CD4-positive, CD25-positive, alpha-beta regulatory T cell (primary cell): ENCODE measurements at regions not wholly inside any gene's neighbourhood (a gene's known extent, or its start where the extent isn't known, plus 50 kb on each side); places are given as distances from the start of the nearest gene placed in this dataset.

ENCODE experiments used
- ATAC-seq, 2 donors: fragments of 150-1000 bp; cut with Tn5 transposase; one replicate each; pipeline ENCODE4 v1.10.0; 2021; ENCODE audit warnings: low read depth in 2 of 2, moderate number of reproducible peaks in 2 of 2, moderate library complexity in 1 of 2
- DNase-seq, 3 donors: peaks; one replicate each; pipeline versions ENCODE4 v3.0.0 to v3.0.0-alpha.2; 2012 to 2022; ENCODE audit warnings: mixed read lengths in 1 of 3
- H3K27ac ChIP-seq: one replicate; pipeline ENCODE4 v1.7.0; 2013; ENCODE audit warnings: mild to moderate bottlenecking, low read length; ENCODE audit not compliant: insufficient read depth, poor library complexity, severe bottlenecking
- H3K27me3 ChIP-seq: one replicate; pipeline ENCODE4 v1.7.0; 2013; ENCODE audit warnings: low read length; ENCODE audit not compliant: control insufficient read depth, insufficient read depth
- H3K36me3 ChIP-seq: one replicate; pipeline ENCODE4 v1.7.0; 2013; ENCODE audit warnings: mild to moderate bottlenecking, low read length, moderate library complexity; ENCODE audit not compliant: control insufficient read depth, insufficient read depth
- H3K4me1 ChIP-seq: 2 replicates; pipeline ENCODE4 v1.7.0; 2013; ENCODE audit warnings: mild to moderate bottlenecking, low read length; ENCODE audit not compliant: insufficient read depth, control insufficient read depth, poor library complexity, severe bottlenecking
- H3K4me3 ChIP-seq: one replicate; pipeline ENCODE4 v1.7.0; 2013; ENCODE audit warnings: low read depth, mild to moderate bottlenecking, low read length, moderate library complexity
- H3K9me3 ChIP-seq, 2 experiments: 1 replicate in 1 of 2; 2 replicates in 1 of 2; pipeline ENCODE4 v1.7.0; 2013; ENCODE audit warnings: low read length in 2 of 2, mild to moderate bottlenecking in 1 of 2, moderate library complexity in 1 of 2; ENCODE audit not compliant: control insufficient read depth in 2 of 2
- H3K27ac Mint-ChIP-seq, 3 donors: one replicate each; pipeline ENCODE4 v1.8.0; 2020 to 2022; ENCODE audit warnings: mild to moderate bottlenecking in 3 of 3, mixed read lengths in 3 of 3, moderate library complexity in 2 of 3
- H3K27me3 Mint-ChIP-seq: one replicate; pipeline ENCODE4 v1.8.0; 2022; ENCODE audit warnings: mild to moderate bottlenecking, mixed read lengths
- H3K36me3 Mint-ChIP-seq: one replicate; pipeline ENCODE4 v1.8.0; 2020; ENCODE audit warnings: mixed read lengths
- H3K4me1 Mint-ChIP-seq, 4 donors: one replicate each; pipeline ENCODE4 v1.8.0; 2020 to 2022; ENCODE audit warnings: mixed read lengths in 4 of 4, mild to moderate bottlenecking in 1 of 4
- H3K4me3 Mint-ChIP-seq, 4 donors: one replicate each; pipeline ENCODE4 v1.8.0; 2020 to 2022; ENCODE audit warnings: mild to moderate bottlenecking in 4 of 4, mixed read lengths in 4 of 4, moderate library complexity in 3 of 4
- H3K9me3 Mint-ChIP-seq, 7 donors: one replicate each; pipeline ENCODE4 v1.8.0; 2020 to 2022; ENCODE audit warnings: mixed read lengths in 7 of 7, mild to moderate bottlenecking in 3 of 7, moderate library complexity in 2 of 7

DNA sequence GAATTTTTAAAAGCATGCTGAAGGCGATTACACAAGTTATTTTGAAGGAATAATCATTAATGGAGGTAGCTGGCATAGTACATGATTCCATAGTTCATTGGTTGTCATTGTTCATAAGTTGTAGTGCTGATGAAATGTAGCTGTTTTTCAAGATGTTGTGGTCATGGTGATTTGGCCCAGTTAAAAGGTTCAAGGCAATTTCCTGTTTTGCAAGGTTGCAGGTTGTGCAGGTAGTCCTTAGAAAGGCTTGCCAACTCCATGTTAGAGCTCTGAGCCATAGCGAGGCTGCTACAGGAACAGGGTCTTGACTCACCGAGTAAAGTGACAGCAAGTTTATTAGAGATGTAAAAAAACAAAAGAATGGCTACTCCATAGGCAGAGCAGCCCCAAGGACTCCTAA lies 95.8 kb upstream of the CHORDC1 start:
- no peak for ATAC-seq
- H3K4me3 Mint-ChIP-seq = no peak overlapping the region
- Histone ChIP-seq H3K4me1 (no peaks in the 10 kb centered on the region), H3K9me3 (no peaks in the 10 kb centered on the region), H3K4me3 (no peak overlapping the region), H3K27ac (no peak overlapping the region), H3K36me3 (no peaks in the 10 kb centered on the region), H3K27me3 (no peaks in the 10 kb centered on the region)
- no peaks in the 10 kb centered on the region for H3K27me3 Mint-ChIP-seq
- no peak overlapping the region for H3K27ac Mint-ChIP-seq
- H3K9me3 Mint-ChIP-seq = peaks cover 0 to 7% (median 2%) of the 10 kb centered on the region in 7 donors
- no peaks in the 10 kb centered on the region for H3K36me3 Mint-ChIP-seq
- H3K4me1 Mint-ChIP-seq = no peaks in the 10 kb centered on the region
- DNase-seq = no peak

DNA sequence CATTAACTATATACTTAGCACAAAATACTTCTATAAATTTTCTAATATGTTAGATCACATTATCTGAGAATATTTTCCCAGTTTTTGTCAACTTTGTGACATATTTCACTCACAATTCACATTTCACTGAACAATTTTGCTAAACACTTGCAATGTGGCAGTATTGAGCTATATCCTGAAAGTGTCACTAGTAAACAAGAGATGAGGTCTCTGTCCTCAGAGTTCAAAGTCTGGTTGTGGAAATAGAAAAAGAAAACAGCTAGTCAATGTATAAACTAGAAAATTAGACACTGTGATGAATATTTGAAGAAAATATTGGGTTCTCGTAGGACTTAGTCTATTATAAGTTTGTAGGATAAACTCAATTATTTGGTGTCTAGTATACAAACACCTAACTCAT lies 87.4 kb upstream of the CHORDC1 start:
- no peak overlapping the region for H3K4me3 Mint-ChIP-seq
- H3K27ac Mint-ChIP-seq = no peak overlapping the region

DNA sequence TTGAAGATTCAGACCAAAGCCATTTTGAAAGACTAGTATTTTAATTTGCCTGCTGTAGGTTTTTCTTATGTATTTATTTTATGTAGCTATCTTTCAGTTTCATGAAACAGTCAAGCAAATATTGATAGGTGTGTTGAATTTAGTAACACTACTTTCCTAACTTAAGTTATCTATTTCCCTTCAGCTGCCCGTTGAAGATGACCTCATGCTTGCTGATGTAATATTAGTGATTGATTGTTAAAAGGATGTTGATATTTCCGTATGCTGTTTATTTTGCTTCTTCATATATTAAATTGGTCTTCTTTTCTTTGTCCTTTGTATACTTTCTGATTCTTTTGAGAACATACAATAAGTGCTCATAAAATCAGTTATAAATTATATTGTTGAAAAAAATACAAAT lies 86.8 kb upstream of the CHORDC1 start:
- ATAC-seq = no peak
- no peaks in the 10 kb centered on the region for H3K4me1 ChIP-seq
- no peak overlapping the region for H3K4me3 ChIP-seq
- no peak overlapping the region for H3K27ac Mint-ChIP-seq
- H3K9me3 Mint-ChIP-seq = peaks cover 0 to 3% (median 0%) of the 10 kb centered on the region in 7 donors
- no peaks in the 10 kb centered on the region for H3K36me3 Mint-ChIP-seq
- no peaks in the 10 kb centered on the region for H3K36me3 ChIP-seq
- H3K27me3 Mint-ChIP-seq = no peaks in the 10 kb centered on the region
- H3K27me3 ChIP-seq = no peaks in the 10 kb centered on the region
- no peaks in the 10 kb centered on the region for H3K9me3 ChIP-seq
- H3K27ac ChIP-seq = no peak overlapping the region
- DNase-seq = no peak
- H3K4me1 Mint-ChIP-seq = no peaks in the 10 kb centered on the region
- no peak overlapping the region for H3K4me3 Mint-ChIP-seq

More for the DNA sequence above, 87.4 kb upstream of the CHORDC1 start:
- H3K9me3 Mint-ChIP-seq = peaks cover 0 to 3% (median 0%) of the 10 kb centered on the region in 7 donors
- Histone ChIP-seq H3K9me3 (no peaks in the 10 kb centered on the region), H3K36me3 (no peaks in the 10 kb centered on the region), H3K4me3 (no peak overlapping the region), H3K4me1 (no peaks in the 10 kb centered on the region), H3K27ac (no peak overlapping the region), H3K27me3 (no peaks in the 10 kb centered on the region)
- H3K27me3 Mint-ChIP-seq = no peaks in the 10 kb centered on the region
- no peaks in the 10 kb centered on the region for H3K36me3 Mint-ChIP-seq
- H3K4me1 Mint-ChIP-seq = no peaks in the 10 kb centered on the region
- DNase-seq (no peak), ATAC-seq (no peak)

DNA sequence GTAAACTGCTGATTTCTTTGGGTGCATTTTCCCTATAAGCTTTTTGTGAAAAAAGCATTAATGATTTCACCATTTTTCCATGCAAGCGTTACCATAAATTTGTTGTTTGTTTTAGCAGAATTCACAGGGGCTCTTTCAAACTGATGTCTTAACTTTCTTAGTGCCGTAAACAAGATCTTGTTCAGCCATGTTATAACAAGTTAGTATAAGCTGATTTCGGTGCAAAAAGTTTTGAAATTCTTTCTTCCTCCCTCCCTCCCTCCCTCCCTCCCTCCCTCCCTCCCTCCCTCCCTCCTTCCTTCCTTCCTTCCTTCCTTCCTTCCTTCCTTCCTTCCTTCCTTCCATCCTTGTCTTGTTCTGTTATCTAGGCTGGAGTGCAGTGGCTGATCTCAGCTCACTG lies 71.7 kb upstream of the CHORDC1 start:
- DNase-seq (no peak), ATAC-seq (no peak)
- Mint-ChIP-seq H3K27ac (no peak overlapping the region), H3K36me3 (no peaks in the 10 kb centered on the region), H3K4me3 (no peak overlapping the region), H3K9me3 (peaks cover 0 to 3% (median 0%) of the 10 kb centered on the region in 7 donors), H3K4me1 (no peaks in the 10 kb centered on the region), H3K27me3 (no peaks in the 10 kb centered on the region)
- H3K4me3 ChIP-seq = no peak overlapping the region
- no peak overlapping the region for H3K27ac ChIP-seq
- no peaks in the 10 kb centered on the region for H3K36me3 ChIP-seq
- H3K9me3 ChIP-seq = no peaks in the 10 kb centered on the region
- no peaks in the 10 kb centered on the region for H3K27me3 ChIP-seq
- H3K4me1 ChIP-seq = no peaks in the 10 kb centered on the region

DNA sequence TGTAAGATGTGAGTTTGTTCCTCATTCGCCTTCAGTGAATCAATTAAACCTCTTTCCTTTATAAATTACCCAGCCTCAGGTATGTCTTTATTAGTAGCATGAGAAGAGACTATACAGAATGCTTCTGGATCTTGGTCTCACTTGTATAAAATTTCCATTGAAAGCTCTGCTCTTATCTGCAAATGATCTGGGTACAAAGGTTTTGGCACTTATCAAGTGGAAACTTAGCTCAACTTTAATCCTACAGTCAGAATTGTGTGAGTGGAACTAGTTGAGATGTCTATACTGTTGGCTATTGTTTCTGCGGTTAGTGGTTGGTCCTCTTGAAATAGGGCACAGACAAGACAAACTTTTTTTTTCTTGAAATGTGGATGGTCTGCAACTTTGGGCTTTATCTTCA lies 71.2 kb upstream of the CHORDC1 start:
- H3K27me3 Mint-ChIP-seq = no peaks in the 10 kb centered on the region
- no peak overlapping the region for H3K4me3 ChIP-seq
- H3K4me3 Mint-ChIP-seq = no peak overlapping the region
- no peaks in the 10 kb centered on the region for H3K4me1 Mint-ChIP-seq
- H3K27ac ChIP-seq = no peak overlapping the region
- no peak for DNase-seq
- no peaks in the 10 kb centered on the region for H3K27me3 ChIP-seq
- ATAC-seq = no peak
- H3K9me3 Mint-ChIP-seq = peaks cover 0 to 3% (median 0%) of the 10 kb centered on the region in 7 donors
- no peaks in the 10 kb centered on the region for H3K4me1 ChIP-seq
- H3K36me3 ChIP-seq = no peaks in the 10 kb centered on the region
- H3K9me3 ChIP-seq = no peaks in the 10 kb centered on the region
- no peak overlapping the region for H3K27ac Mint-ChIP-seq
- no peaks in the 10 kb centered on the region for H3K36me3 Mint-ChIP-seq

DNA sequence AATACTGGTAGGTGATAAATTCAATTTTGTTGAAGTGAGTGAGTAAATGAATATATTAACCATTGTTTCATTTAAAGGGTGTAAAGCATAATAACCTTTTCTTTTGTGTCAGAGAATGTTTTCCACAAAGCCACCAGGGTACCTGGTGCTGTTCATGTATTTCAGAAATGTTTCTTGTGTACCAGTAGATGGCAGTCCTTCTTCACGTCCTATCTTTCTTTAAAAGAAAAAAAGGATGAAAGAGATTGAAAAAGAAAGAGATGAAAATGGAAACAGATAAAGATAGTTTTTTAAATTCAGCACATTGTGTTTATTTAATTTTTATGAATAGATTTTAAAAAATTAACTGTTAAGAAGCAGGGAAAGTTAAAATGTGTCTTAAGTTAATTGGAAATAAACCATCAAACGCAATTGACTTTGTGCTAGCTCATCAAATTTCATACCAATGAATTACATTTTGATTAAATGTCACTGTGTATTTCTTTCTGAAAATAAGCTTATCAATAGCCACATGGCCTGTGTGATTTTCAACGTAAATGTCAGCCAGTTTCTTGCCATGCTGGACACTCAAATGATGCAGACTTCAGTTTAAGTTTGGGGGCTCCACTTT lies 65.5 kb upstream of the CHORDC1 start:
- Mint-ChIP-seq H3K27me3 (no peaks in the 10 kb centered on the region), H3K4me1 (no peaks in the 10 kb centered on the region), H3K27ac (no peak overlapping the region), H3K4me3 (no peak overlapping the region), H3K36me3 (no peaks in the 10 kb centered on the region), H3K9me3 (peaks cover 0 to 6% (median 0%) of the 10 kb centered on the region in 7 donors)
- peak in 1 of 3 donors; percentile 7 for DNase-seq
- H3K27me3 ChIP-seq = no peaks in the 10 kb centered on the region
- H3K36me3 ChIP-seq = no peaks in the 10 kb centered on the region
- no peaks in the 10 kb centered on the region for H3K9me3 ChIP-seq
- H3K4me3 ChIP-seq = no peak overlapping the region
- no peaks in the 10 kb centered on the region for H3K4me1 ChIP-seq
- ATAC-seq = no peak
- no peak overlapping the region for H3K27ac ChIP-seq

DNA sequence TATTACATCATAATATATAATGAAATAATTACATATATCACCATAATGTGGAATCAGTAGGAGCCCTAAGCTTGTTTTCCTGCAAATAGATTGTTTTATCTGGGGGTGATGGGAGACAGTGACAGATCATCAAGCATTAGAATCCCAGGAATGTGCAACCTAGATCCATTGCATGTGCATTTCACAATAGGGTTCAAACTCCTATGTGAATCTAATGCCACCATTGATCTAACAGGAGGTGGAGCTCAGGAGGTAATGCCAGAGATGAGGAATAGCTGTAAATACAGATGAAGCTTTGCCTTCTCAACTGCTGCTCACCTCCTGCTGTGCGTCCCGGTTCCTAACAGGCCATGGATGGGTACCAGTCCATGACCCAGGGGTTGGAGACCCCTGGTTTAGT lies 63.8 kb upstream of the CHORDC1 start:
- no peak overlapping the region for H3K27ac Mint-ChIP-seq

DNA sequence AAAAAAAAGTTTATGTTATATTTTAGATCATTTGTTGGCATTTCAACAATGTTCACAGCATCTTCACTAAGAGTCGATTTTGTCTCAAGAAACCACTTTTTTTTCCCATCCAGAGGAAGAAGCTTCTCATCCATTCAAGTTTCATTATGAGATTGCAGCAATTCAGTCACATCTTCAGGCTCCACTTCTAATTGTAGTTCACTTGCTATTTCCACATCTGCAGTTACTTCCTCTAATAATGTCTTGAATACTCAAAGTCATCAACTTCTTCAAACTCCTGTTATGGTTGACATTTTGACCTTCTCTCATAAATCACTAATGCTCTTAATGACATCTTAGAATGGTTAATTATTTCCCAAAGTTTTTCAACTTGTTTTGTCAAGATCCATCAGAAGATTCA lies 61.3 kb upstream of the CHORDC1 start:
- H3K9me3 Mint-ChIP-seq = peaks cover 0 to 6% (median 2%) of the 10 kb centered on the region in 7 donors
- Histone ChIP-seq H3K27me3 (no peaks in the 10 kb centered on the region), H3K9me3 (no peaks in the 10 kb centered on the region), H3K4me3 (no peak overlapping the region), H3K36me3 (no peaks in the 10 kb centered on the region), H3K27ac (no peak overlapping the region), H3K4me1 (no peaks in the 10 kb centered on the region)
- no peak overlapping the region for H3K27ac Mint-ChIP-seq
- H3K36me3 Mint-ChIP-seq = no peaks in the 10 kb centered on the region
- ATAC-seq = no peak
- no peak for DNase-seq
- no peak overlapping the region for H3K4me3 Mint-ChIP-seq
- H3K27me3 Mint-ChIP-seq = peaks cover 9% of the 10 kb centered on the region
- H3K4me1 Mint-ChIP-seq = no peaks in the 10 kb centered on the region

More for the DNA sequence above, 63.8 kb upstream of the CHORDC1 start:
- no peaks in the 10 kb centered on the region for H3K4me1 ChIP-seq
- Mint-ChIP-seq H3K36me3 (no peaks in the 10 kb centered on the region), H3K4me1 (no peaks in the 10 kb centered on the region), H3K4me3 (no peak overlapping the region), H3K27me3 (peaks cover under 1% of the 10 kb centered on the region), H3K9me3 (peaks cover 0 to 6% (median 0%) of the 10 kb centered on the region in 7 donors)
- H3K9me3 ChIP-seq = no peaks in the 10 kb centered on the region
- no peak overlapping the region for H3K27ac ChIP-seq
- H3K27me3 ChIP-seq = no peaks in the 10 kb centered on the region
- no peaks in the 10 kb centered on the region for H3K36me3 ChIP-seq
- ATAC-seq = no peak
- DNase-seq = no peak
- H3K4me3 ChIP-seq = no peak overlapping the region
